ENCODE measurements at regions not wholly inside any gene's neighbourhood (a gene's known extent, or its start where the extent isn't known, plus 50 kb on each side); places are given as distances from the start of the nearest gene placed in this dataset.

DNA sequence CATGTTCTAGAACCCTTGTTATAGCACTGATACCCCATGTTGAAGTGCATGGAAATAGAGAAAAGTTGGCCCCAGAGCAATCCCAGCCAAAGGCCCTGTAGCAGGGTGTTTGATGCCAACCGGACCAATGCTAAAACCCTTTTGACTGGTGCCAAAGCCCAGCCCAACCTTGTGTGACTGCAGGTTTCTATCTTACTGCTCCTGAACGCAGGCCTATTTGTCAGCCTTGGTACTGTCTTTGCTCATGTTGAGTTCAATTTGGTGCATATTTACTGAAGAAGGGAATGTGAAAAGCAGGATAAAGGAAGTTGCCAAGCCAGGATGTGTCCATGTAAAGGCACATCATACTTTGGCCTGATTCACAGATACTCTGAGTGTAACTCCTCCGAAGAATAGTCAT is 51.7 kb upstream of the NFASC start:
- DNase-seq (ENCODE audit: low read depth in 3 of 3, low spot score in 2 of 3), result no peak

DNA sequence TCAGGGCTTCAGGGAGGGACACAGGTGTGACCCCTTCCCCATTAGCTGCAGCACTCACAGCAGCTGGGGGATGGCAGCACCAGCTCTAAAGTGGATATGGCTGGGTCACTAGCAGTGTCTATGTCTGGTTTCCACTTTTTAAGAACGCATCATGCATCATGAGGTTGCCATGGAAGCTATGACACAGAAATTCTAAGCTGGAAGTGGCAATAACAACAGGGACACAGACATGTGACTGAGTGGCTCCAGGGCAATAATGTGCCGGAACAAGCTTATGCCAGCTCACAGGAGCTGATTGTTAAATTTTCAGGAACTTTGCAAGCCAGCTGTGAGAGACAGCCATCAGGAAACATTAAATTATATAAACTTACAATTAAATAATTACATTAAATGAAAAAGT is 51.2 kb upstream of the NFASC start:
- no peak for DNase-seq (ENCODE audit: low read depth in 3 of 3, low spot score in 2 of 3)

All from right renal cortex interstitium (tissue), 3 donors.